CD4-positive, alpha-beta T cell treated with Interleukin-2 at 100 ng/mL for 4 hours (primary cell): ENCODE measurements at regions not wholly inside any gene's neighbourhood (a gene's known extent, or its start where the extent isn't known, plus 50 kb on each side); places are given as distances from the start of the nearest gene placed in this dataset.

Source experiments
- DNase-seq: peaks from one replicate; pipeline ENCODE4 v3.0.0-alpha.2; 2020; ENCODE audit warnings: low spot score

DNA sequence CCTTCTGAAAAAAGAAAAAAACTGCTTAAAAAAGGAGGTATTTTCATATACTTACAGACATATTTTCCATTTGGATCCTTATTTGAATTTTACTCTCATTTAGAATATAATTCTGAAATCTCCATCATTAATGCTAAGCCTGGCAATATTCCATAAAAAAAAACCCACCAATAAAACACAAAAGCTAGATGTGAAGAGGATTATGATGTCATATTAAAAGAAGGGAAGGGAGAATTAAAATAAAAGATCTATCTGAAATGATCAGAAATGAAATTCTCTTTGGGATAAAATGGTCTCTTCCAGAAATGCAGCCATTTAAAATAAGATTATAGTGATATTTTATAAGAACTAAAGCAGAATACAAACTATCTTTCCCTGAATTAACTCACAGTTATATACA is 206.7 kb upstream of the CAMK1G start:
- DNase-seq, result no peak

DNA sequence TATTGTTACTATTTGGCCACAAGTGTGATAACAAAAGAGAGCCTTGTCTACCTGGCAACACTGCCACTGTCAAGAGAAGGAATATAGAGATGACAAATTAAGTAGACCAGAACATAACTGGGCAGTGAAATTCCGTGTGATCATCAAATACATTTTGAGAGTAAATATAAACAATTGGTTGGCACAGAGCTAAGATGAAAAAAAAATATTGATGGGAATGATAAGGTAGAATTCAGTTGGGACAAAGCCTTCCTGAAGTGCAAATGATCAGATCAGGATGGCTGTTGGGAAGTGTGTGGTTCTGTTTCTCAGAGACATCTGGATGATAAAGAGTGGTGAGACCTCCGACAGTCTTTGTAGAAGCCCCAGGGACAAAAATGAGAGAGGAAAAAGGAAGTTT is 205.5 kb upstream of the CAMK1G start:
- DNase-seq, result no peak

DNA sequence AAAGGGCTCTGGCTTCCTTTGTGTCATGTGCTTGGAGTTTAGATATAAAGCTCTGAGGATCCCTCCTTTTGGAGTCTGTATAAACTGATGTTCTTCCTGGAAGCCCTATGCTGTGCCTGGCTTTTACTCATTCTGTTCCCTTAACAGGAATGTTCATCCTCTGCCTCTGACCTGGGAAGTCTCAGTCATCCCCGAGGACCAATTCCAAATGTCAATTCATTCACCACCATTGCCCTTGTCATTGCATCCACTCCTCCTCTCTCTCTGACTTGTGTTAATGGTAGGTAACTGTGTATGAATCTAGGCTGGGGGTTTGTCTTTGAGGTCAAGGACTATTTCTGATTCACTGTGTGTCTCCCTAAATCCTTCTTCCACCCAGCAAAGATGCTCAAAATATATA is 204.2 kb upstream of the CAMK1G start:
- DNase-seq, result no peak

DNA sequence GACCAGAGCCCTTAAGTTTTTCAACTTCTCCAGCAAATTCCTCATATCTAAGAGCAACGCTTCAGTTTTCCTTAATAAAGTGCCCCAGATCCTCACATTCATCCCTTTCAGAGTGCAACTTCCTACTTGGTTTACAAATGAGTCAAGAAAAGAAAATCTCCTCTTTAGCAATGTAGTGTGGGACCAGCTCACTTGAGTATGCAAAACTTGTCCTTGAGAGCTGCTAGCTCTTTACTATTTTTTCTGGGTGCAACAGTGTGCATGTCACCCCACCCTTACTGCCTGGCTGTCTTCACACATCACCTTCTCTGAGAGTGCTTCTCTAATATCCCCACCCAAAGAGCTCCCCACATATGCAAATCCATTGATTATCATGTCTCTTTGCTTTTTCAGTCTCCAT is 203.1 kb upstream of the CAMK1G start:
- DNase-seq, result no peak

DNA sequence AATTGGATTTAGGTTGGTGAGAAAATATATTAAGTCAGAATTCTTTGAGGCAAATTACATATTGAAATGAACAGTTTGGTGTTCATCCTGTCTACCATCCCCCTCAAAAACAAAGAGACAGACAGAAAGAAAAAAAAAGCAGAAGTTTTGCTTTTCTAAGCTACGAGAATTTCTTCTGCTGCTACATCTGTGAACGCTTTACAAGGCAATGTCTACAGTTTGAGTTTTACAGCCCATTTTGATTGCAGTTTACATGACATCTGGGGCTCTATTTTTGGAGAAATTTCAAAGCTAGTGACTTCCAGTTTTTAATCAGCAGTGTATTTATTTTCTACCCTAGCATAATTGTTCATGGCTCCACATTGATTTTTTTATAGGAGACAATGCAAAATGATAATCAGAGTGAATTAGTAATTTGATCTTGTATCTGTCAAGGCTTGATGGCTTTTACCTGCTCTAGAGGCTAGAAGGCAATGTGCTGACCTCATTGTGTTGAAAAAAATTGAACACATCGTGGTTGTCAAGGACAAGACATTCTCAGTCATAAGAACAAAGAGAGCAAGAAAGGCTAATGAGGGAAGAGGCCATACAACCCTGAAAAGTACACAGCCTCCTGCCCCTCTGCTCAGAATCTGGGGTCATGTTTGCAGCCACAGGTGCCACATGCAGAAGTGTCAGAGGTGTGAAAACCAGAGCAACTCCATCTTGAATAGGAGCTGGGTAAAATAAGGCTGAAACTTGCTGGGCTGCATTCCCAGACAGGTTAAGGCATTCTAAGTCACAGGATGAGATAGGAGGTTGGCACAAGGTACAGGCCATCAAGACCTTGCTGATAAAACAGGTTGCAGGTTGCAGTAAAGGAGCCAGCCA is 201.0 kb upstream of the CAMK1G start:
- DNase-seq, result no peak

DNA sequence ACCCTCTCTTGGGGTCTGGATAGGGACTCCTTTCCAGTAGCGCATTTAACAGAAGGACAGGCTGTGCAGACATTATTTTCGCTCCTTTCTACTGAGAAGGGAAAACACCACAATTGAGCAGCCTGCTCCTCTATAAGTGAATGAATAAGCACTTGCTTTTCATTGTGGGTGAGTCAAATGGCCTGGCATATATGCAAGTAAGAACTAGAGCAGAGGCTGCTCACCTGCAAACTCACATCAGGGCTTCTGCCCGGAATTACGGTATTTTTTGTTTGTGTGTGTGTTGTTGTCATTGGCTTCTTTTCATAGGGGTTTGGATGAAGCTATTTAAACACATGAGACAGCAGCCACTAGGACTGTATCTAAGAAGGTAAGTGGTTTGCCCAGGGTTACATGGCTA is 200.1 kb upstream of the CAMK1G start:
- no peak for DNase-seq

DNA sequence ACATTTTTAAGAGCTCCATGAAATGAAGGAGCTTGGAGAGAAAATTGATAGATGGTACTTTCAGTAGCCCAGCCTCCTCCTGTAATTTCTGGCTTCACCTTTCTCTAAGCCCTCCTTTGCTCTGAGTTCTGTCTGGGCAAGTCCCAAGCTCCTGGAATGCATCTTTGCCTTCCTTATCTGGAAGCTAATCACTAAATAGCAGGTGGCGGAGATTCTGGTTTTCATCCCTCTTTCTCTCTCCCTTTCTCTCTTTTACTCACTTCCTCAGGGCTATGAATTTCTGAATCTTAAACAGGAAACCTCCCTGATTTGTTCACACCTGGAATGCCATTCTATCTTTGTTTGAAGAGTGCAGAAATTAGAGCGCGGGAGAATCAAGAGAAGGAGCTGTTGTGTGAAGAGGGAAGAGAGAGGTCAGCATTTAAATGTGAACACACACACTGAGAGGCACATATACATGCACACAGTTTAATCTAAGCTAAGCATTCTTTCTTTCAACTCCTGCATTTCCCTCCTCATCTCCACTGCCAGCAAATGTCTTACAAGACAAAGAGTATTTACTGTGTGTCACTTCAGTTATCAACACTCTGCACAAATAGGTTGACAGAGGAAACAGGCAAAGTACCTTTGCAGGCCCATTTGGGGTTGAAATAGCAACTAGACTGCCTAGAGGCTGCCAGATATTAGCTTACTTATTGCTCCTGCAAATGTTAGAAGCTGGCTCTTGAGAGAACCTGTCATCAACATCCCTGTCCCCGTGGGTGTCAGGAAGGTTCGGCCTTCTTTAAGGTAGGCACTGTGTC is 199.4 kb upstream of the CAMK1G start:
- no peak for DNase-seq

DNA sequence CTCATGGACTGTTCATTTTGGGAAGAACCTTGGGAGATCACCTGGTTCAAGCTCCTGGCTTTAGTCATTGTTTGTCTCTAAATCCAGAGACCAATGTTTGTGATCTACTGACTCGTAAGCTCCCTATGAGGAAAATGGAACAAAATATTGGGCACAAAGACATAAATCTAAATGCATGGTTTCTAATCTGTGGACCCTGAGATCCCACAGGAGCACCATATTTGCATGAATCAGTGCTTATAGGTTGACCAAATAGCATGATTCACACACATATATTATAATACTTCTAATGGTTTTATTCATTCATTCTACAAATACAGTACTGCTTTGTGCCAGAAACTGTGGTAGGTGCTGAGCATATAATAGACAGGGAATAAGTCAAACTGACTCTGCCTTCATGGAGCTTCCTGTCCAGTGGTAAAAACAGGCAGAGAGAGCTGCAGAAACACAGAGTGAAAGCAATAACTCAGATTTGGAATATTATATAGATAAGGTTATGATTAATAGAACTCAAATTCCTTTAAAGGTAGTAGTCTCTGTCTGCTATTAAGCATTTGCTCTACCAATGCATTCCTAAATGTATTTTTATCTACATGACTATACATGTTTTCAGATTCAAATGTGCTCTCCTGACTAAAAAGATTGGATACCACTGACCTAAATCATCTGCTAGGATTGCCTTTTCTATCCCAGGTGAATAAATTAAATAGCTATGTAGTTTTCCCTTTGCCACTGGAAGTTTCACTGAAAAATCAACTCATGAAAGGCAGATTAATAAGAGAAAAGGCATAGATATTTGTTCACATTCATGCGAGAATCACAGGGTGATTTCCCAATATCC is 198.6 kb upstream of the CAMK1G start:
- DNase-seq, result no peak

DNA sequence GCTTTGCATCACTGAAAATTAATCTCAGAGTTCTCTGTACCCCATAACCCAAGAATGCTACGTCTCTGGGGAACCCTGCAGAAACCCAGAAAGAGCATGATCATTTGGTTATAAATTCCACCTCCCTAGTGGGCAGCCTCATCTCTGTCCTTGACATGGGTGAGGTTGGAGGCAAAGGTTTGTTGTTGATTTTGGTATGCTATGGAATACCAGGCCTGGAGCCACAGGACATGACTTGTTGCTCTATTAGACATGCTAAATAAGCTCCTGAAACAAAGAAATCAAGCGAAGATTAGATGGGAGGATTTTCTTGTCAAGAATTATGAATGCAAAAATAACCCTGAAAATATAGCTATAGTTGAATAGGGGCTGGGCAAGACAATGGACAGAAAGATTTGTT is 197.4 kb upstream of the CAMK1G start:
- DNase-seq, result no peak

DNA sequence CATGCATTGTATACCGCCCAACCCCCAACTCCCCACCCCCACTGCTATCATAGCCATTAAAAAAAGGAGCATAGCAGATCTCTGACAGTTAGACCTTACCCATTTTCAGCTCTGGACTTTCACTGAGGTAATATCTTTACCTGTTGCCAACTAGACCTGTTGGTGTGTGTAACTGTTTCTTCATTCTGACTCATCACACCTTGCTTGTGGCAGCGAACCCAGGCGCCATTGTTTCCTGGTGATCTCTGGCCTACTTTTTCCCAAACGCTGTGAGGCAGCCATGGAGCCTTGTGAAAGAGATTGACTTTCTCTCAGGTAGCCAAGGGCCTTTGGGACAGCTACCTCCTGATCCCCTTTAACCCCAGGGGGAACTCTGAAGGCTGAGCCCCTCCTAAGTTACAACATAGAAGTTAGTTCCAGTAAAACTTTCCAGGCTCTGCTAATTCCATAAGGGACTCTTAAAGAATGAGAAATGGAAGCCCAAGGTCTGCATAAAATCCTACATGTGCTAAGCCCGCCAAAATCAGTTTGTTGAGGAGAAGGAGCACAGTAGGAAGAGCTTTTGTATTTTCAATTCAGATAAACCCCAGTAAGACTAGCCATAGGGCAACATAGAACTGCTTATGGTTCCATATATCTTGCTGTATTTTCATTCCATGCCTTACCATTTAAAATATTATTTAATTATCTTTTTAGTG is 196.1 kb upstream of the CAMK1G start:
- no peak for DNase-seq

DNA sequence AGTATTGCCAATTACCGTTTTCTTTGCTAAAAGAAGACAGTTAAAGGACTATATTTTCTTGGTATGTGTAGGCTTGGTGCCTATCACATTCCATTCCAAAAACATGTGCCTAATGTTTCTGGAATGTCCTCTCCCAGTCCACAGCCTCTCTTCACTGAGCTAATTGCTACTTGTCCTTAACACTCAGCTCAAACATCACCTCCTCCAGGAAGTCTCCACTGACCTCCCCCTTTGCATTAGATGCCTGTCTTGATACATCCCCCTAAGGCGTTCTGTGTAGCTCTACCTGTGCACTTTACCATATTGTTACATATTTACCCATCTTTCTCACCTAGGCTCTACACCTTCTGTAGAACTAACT is 195.6 kb upstream of the CAMK1G start:
- DNase-seq, result no peak

DNA sequence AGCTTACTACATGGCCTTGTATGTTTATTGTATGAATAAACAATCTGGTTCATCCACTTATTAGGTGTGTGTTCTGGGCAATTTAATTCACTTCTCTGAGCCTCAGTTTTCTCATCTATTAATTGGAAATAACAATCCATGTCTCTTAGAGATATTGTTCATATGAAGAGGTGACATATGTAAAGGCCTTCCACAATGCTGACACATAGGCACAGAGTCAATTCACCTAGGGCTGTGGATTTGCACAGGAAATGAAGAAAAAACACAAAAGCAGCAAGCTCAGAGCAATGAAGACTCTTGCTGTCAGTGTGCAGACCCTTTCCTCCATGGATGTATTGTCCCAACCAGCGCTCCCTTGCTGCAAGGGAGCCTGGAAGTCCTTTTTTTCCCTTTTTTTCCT is 195.2 kb upstream of the CAMK1G start:
- DNase-seq, result no peak

DNA sequence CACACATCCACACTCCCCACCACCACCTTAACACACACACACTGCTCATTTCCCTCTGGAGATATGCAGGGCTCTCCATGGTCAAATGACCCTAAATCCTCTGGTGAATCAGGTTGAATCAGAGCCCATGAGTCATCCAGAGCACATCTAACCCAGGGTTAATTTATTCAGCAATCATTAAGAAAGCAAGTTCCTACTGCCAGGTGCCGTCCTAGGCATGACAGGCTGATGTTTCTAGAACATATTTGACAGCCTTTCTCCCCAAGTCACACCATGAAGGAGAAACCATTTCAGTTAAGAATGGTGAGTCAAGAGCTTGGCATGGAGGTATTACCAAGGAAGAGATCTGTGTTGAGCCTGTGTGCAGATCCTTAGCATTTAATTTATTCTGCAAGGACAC is 194.3 kb upstream of the CAMK1G start:
- DNase-seq, result no peak

DNA sequence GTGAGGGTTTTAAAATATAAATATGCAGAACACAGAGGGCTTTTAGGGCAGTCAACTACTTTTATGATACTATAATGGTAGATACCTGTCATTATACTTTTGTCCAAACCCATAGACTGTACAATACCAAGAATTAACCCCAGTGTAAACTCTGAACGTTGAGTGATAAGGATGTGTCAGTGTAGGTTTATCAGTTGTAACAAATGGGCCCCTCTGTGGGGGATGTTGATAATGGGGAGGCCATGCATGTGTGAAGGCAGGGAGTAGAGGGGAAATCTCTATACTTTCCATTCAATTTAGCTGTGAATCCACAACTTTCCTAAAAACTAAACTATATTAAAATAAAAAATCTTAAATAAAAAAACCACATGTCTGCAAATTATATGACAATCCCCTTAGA is 193.5 kb upstream of the CAMK1G start:
- DNase-seq, result no peak

DNA sequence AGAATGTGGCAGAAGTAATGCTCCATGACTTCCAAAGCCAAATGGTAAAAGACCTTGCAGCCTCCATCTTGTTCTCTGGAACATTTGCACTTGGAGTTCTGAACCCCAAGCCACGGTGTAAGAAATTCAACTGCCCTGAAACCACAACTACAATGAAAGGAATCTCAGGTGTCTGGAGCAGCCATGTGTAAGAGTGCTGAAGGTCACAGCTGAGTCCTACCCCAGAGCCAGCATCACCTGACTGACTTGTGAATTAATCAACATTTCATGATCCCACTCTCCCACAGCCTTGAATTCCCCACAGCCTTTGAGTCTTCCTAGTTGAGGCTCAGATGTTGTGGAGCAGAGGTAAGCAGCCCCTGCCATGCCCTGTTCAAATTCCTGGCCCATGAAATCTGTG is 192.8 kb upstream of the CAMK1G start:
- DNase-seq, result no peak

DNA sequence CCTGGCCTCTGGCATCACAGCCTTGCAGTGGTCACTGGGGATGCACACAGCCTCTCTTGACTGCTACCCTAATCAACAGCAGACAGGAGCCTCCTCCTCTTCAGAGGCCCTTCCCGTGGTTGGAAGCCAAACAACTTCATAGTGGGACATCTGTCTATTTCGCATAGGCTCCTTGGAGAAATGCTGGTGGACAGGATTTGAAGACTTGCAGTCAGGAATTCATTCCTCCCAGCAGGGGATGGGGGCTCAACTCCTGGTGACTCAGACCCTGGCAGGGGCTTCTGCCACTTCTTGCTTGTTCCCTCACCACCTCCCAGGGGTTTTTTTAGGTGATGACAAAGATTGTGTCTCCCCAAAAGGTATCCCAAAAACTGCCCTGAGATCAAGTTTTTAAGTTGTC is 191.7 kb upstream of the CAMK1G start:
- no peak for DNase-seq

DNA sequence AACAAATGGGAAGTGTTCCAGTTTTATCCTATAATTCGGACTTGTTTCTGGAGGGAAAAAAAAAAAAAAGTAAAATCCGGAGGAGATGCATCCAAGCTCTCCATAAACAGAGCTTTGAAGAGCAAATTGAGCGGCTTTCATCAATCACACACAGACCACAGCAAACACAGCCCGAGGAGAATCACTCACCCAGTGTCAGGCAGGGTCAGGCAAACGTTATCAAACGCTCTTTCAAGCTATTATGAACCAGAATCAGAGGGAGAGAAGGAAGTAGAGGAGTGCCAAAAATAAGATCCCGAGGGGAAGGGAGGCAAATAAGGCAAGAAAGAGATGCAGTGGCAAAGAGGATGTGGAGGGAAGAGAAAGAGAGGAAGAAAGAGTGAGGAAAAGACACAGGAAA is 188.3 kb upstream of the CAMK1G start:
- no peak for DNase-seq

DNA sequence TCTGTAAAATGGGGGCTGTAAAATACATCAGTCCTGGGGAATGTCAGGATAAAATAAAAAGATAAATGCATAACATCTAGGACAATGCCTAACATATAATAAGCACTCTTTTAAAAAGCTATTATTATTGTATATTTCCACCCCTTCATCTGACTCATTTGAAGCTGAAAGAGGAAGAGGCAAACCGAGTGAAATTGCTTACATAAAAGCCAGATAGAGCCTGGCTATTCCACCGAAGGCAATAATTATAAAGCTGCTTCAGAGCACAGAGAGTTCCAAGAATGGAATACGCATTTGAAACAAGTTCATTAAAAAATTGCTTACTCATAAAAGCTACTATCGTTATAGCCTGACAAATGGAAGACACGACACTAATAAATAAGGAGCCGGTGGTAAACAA is 186.1 kb upstream of the CAMK1G start:
- no peak for DNase-seq

DNA sequence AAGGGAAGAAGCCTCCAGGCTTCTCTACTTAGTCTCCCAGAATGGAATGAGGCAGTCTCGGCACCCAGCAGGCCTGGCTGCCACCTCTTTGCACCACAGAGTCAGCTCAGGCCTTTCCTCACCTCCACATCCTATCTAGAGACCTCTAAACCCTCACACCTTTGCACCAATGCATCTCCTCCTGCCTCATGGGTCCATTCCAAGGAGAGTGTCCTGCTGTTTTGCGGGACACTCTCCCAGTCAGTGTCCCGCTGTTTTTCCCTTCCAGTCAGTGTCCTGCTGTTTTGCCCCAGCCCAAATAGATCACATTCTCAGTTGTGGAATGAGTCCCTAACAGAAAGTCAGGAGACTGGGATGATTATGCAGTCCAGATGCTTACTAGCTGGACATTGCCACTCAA is 185.6 kb upstream of the CAMK1G start:
- DNase-seq, result no peak

DNA sequence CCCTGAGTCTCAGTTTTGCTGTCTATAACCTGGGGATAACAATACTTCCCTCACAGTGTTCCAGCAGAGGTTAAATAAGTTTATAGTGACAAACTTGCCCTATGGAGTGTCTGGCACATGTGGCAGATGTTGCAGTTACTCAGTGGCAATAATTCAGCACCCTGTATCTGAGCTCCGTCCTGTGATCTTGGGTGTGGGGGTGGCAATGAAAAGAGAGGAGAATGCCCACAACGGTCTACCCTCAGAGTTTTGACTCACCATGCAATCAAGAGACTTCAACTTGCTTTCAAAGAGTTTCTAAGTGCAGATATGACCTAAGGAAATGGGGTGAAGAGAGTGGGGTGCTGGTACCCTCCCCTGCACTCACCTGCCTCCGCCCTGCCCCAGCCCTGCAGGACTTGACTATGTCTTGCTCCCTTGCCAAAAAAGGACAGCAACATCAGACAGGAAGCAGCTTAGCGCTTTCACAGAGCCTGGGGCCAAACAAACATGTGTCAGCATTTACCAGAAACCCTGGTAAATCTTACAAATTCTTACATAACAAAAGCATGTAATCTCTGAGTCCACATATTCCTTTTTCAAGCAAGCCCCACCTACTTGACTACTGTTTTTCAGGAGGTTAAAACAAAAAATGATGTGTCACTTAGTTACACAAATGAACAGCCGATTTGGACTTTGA is 185.1 kb upstream of the CAMK1G start:
- DNase-seq, result no peak

DNA sequence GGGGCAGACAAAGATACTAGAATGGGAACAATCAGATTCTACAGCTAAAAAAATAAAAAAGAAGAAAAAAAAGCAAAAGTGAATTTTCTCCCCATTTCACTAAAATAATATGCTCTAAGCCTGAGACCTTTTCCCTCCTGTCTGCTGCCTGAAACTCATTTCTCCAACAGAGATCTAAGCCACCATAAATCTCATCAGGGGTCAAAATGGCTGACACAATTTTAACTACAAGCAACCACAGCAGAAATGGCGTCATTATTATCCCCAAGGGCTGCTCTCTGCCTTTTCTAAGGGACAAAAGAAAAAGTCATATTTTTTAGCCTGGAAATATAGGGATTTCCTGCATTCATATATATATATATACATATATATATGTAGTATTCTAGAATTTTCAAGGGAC is 183.7 kb upstream of the CAMK1G start:
- no peak for DNase-seq
